D721Med (cell line): ENCODE measurements at regions not wholly inside any gene's neighbourhood (a gene's known extent, or its start where the extent isn't known, plus 50 kb on each side); places are given as distances from the start of the nearest gene placed in this dataset.

Experiments used
- DNase-seq: peaks from one replicate; pipeline ENCODE4 v3.0.0; 2011; ENCODE audit warnings: low spot score; ENCODE audit not compliant: insufficient read length
- FAIRE-seq: peaks from 2 replicates; lab custom pipeline; 2011; peaks lifted over from hg19 to GRCh38; lab: Jason Lieb, UNC
- CTCF ChIP-seq: IDR thresholded peaks from 2 replicates; pipeline ENCODE4 v1.5.1; 2012; ENCODE audit warnings: mild to moderate bottlenecking, control low read depth; ENCODE audit not compliant: insufficient read depth; ENCODE audit errors: missing control alignments

- DNase-seq (no peak), FAIRE-seq (no peak)
- no peak for TF ChIP-seq CTCF
These were observed 114.1 kb upstream of the RREB1 start for GRCh38 chr6:6993503-6994237.

- no peak for TF ChIP-seq CTCF
- no peak for FAIRE-seq
- DNase-seq, result no peak
These were observed 113.0 kb upstream of the RREB1 start for GRCh38 chr6:6994796-6995195.

- FAIRE-seq, result no peak
These were observed 112.4 kb upstream of the RREB1 start for GRCh38 chr6:6995328-6995727.

GRCh38 chr6:6996124-6996523, 111.6 kb upstream of the RREB1 start:
- TF ChIP-seq CTCF, result no peak
- no peak for FAIRE-seq

More at GRCh38 chr6:6995328-6995727, 112.4 kb upstream of the RREB1 start:
- DNase-seq, result no peak
- no peak for TF ChIP-seq CTCF

GRCh38 chr6:6997263-6998193, 110.2 kb upstream of the RREB1 start:
- DNase-seq (no peak), FAIRE-seq (no peak)
- no peak for TF ChIP-seq CTCF

More at GRCh38 chr6:6996124-6996523, 111.6 kb upstream of the RREB1 start:
- DNase-seq, result no peak

GRCh38 chr6:6998194-6998569, 109.6 kb upstream of the RREB1 start:
- DNase-seq, result no peak
- no peak for TF ChIP-seq CTCF
- FAIRE-seq, result no peak
